KG1 (cell line): ENCODE measurements at regions not wholly inside any gene's neighbourhood (a gene's known extent, or its start where the extent isn't known, plus 50 kb on each side); places are given as distances from the start of the nearest gene placed in this dataset.

Experiments used
- DNase-seq: peaks from one replicate; lab custom pipeline; 2025; lab: John Stamatoyannopoulos, UW

GRCh38 chr3:105923140-105923539, 54.3 kb upstream of the CBLB start:
- DNase-seq = no peak

- DNase-seq = no peak
These were observed 58.9 kb upstream of the CBLB start for GRCh38 chr3:105927741-105928140.

- DNase-seq = no peak
These were observed 61.9 kb upstream of the CBLB start for GRCh38 chr3:105930733-105931132.

- no peak for DNase-seq
These were observed 62.7 kb upstream of the CBLB start for GRCh38 chr3:105931500-105931899.

GRCh38 chr3:105933871-105934270, 65.1 kb upstream of the CBLB start:
- no peak for DNase-seq

- no peak for DNase-seq
These were observed 69.3 kb upstream of the CBLB start for GRCh38 chr3:105938101-105938500.

- no peak for DNase-seq
These were observed 70.0 kb upstream of the CBLB start for GRCh38 chr3:105938806-105939205.

- DNase-seq = no peak
These were observed 75.5 kb upstream of the CBLB start for GRCh38 chr3:105944276-105944675.

- no peak for DNase-seq
These were observed 75.9 kb upstream of the CBLB start for GRCh38 chr3:105944721-105945120.

GRCh38 chr3:105948101-105948500, 79.3 kb upstream of the CBLB start:
- DNase-seq = no peak

GRCh38 chr3:105950881-105951600, 82.2 kb upstream of the CBLB start:
- DNase-seq = no peak

GRCh38 chr3:105953831-105954230, 85.0 kb upstream of the CBLB start:
- no peak for DNase-seq

- DNase-seq = no peak
These were observed 87.5 kb upstream of the CBLB start for GRCh38 chr3:105956306-105956705.

GRCh38 chr3:105957722-105958121, 88.9 kb upstream of the CBLB start:
- DNase-seq = no peak

GRCh38 chr3:105958237-105959000, 89.6 kb upstream of the CBLB start:
- DNase-seq = no peak

GRCh38 chr3:105959851-105960250, 91.0 kb upstream of the CBLB start:
- no peak for DNase-seq

GRCh38 chr3:105960381-105960780, 91.6 kb upstream of the CBLB start:
- DNase-seq = no peak

- DNase-seq = no peak
These were observed 94.3 kb upstream of the CBLB start for GRCh38 chr3:105963161-105963560.

GRCh38 chr3:105965384-105965783, 96.6 kb upstream of the CBLB start:
- no peak for DNase-seq

- DNase-seq = no peak
These were observed 98.3 kb upstream of the CBLB start for GRCh38 chr3:105967117-105967516.

GRCh38 chr3:105970283-105970682, 101.5 kb upstream of the CBLB start:
- no peak for DNase-seq

- no peak for DNase-seq
These were observed 103.3 kb upstream of the CBLB start for GRCh38 chr3:105972069-105972468.

GRCh38 chr3:105974381-105974780, 105.6 kb upstream of the CBLB start:
- no peak for DNase-seq

GRCh38 chr3:105976196-105976595, 107.4 kb upstream of the CBLB start:
- DNase-seq = no peak
